ENCODE measurements at regions not wholly inside any gene's neighbourhood (a gene's known extent, or its start where the extent isn't known, plus 50 kb on each side); places are given as distances from the start of the nearest gene placed in this dataset.

GRCh38 chr15:68488290-68488689 is 56.3 kb upstream of the ITGA11 start:
- TF ChIP-seq, protein P1, sequence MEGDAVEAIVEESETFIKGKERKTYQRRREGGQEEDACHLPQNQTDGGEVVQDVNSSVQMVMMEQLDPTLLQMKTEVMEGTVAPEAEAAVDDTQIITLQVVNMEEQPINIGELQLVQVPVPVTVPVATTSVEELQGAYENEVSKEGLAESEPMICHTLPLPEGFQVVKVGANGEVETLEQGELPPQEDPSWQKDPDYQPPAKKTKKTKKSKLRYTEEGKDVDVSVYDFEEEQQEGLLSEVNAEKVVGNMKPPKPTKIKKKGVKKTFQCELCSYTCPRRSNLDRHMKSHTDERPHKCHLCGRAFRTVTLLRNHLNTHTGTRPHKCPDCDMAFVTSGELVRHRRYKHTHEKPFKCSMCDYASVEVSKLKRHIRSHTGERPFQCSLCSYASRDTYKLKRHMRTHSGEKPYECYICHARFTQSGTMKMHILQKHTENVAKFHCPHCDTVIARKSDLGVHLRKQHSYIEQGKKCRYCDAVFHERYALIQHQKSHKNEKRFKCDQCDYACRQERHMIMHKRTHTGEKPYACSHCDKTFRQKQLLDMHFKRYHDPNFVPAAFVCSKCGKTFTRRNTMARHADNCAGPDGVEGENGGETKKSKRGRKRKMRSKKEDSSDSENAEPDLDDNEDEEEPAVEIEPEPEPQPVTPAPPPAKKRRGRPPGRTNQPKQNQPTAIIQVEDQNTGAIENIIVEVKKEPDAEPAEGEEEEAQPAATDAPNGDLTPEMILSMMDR (IDR thresholded peaks at IDR 0.05; ENCODE audit: insufficient read depth, low read depth, low read length), result no peak
- DNase-seq (ENCODE audit: low read depth), result no peak
- H3K4me3 ChIP-seq (ENCODE audit: low read depth, low read length), result no peak overlapping the region

DNA sequence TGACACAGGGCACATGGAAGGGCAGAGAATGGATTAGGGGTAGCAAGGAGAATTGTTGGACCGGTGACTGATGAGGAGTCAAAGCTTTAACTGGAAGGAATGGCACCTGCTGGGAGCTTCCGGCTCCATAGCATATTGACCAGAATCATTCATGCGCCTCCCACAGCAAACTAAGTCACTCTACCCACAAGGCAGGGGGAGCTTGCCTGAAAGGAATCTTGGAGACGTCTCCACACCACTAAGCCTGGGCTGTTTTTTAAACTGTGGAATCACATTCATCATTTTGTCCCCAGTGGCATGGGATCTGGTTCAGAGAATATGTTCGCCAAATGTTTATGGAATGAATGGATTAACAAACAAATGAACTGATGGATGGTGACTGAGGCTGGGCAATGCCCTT is 57.0 kb upstream of the ITGA11 start:
- TF ChIP-seq, protein P1 (IDR thresholded peaks at IDR 0.05; ENCODE audit: insufficient read depth, low read depth, low read length), result no peak
- no peak for DNase-seq (ENCODE audit: low read depth)
- H3K4me3 ChIP-seq (ENCODE audit: low read depth, low read length), result no peak overlapping the region

DNA sequence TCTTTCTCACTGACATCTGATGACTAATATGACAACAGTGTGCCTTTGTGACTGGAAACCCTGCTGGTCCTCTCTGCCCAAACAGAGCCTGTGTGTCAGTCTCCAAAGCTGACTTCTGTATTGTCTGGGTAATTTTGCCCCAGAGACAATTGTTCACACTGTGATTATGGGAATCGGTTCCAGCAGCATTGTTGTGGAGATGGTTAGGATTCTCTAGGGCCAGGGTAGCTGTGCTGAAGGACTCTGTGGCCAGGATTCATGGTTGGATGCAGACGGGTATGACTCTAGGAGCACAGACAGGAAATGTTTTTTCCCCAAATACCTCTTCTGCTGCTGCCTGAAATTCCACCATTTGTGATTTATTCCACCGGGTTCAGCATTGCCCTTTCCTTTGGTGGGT is 57.5 kb upstream of the ITGA11 start:
- DNase-seq (ENCODE audit: low read depth), result no peak
- TF ChIP-seq, protein P1 (IDR thresholded peaks at IDR 0.05; ENCODE audit: insufficient read depth, low read depth, low read length), result no peak
- H3K4me3 ChIP-seq (ENCODE audit: low read depth, low read length), result no peak overlapping the region

DNA sequence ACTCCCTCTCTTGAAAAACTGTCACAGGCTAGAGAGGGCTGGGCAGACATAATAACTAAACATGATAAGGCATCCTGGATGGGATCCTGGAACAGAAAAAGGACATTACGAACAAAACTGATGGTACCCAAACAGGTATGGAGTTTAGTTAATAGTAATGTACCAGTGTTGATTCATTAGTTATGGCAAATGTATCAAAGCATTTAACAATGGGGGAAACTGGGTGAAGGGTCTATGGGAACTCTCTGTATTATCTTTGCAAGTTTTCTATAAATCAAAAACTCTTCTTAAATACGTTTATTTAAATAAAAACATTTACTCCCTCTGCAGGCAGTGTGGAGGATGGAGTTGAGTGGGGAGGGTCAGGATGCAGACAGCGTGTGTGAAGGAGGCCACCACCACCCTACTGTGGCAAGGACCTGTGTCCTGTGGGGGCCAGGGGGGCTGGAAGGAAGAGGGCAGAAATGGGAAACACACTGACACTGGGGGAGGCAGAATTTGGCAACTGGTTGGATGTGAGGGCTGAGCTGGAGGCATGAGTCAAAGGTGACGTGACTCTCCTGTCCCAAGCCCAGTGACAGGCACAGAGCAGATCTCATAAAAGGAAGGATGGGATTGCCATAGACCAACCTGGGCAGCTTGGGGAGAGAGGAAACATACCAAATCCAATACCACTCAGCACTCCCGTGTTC is 59.6 kb upstream of the ITGA11 start:
- TF ChIP-seq, protein P1 (IDR thresholded peaks at IDR 0.05; ENCODE audit: insufficient read depth, low read depth, low read length), result no peak
- DNase-seq (ENCODE audit: low read depth), result no peak
- no peak overlapping the region for H3K4me3 ChIP-seq (ENCODE audit: low read depth, low read length)

GRCh38 chr15:68492855-68493254 is 60.9 kb upstream of the ITGA11 start:
- DNase-seq (ENCODE audit: low read depth), result peak; percentile 42
- H3K4me3 ChIP-seq (ENCODE audit: low read depth, low read length), result no peak overlapping the region
- TF ChIP-seq, protein P1 (IDR thresholded peaks at IDR 0.05; ENCODE audit: insufficient read depth, low read depth, low read length), result no peak

DNA sequence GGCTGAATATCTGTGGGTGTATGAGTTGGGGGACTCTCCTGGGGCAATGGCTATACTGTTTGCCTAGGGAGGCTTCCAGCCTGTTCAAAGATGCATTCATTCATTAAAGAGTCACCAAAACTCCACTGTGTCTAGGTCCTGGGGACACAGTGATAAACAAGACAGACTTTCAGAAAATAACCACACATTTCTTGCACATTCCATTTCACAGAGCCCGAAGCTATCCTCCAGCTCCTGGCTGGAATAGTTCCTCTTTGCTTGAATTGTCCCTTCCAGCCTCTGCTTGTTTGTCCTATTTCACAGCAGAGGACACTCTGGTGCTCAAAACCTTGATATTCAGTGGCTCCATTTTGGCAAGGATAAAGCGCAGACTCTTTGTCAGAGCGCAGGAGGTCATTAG is 61.7 kb upstream of the ITGA11 start:
- no peak for DNase-seq (ENCODE audit: low read depth)
- TF ChIP-seq, protein P1 (IDR thresholded peaks at IDR 0.05; ENCODE audit: insufficient read depth, low read depth, low read length), result no peak
- H3K4me3 ChIP-seq (ENCODE audit: low read depth, low read length), result no peak overlapping the region

- H3K4me3 ChIP-seq (ENCODE audit: low read depth, low read length), result no peak overlapping the region
- TF ChIP-seq, protein P1 (IDR thresholded peaks at IDR 0.05; ENCODE audit: insufficient read depth, low read depth, low read length), result no peak
- DNase-seq (ENCODE audit: low read depth), result no peak
Observed at GRCh38 chr15:68494573-68495110, 62.7 kb upstream of the ITGA11 start.
